ENCODE measurements at regions not wholly inside any gene's neighbourhood (a gene's known extent, or its start where the extent isn't known, plus 50 kb on each side); places are given as distances from the start of the nearest gene placed in this dataset.

DNA sequence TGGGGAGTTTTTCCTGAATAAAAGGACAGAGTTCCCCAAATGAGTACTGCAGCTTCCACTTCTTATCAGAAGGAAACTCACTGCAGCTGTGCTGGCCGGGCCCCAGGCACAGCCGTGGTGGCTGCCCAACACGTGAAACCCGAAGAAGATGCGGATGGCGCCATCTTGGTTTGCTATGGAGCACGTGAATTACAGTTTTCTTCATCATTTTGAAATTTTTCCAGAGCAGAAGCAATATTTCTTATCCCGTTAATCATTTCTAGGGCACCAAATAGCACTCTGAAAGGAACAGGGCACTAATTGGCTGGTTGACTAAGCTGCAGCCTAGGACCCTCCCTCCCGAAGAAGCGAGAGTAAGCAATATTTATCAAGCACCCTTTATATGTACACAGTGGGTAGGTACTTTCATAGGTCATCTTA lies 63.2 kb upstream of the EPS8L3 start:
- TF ChIP-seq YY1 (IDR thresholded peaks at IDR 0.05; ENCODE audit: insufficient read depth, insufficient read length) (no peak), ZNF274 (IDR thresholded peaks at IDR 0.05; ENCODE audit: low read depth, low read length) (no peak), SUZ12 (IDR thresholded peaks at IDR 0.05; ENCODE audit: extremely low read depth, insufficient read depth, insufficient read length) (no peak)
